DND-41 (cell line): ENCODE measurements at regions not wholly inside any gene's neighbourhood (a gene's known extent, or its start where the extent isn't known, plus 50 kb on each side); places are given as distances from the start of the nearest gene placed in this dataset.

Source experiments
- CTCF ChIP-seq: IDR thresholded peaks from 2 replicates; pipeline ENCODE4 v1.5.1; 2012; ENCODE audit warnings: borderline replicate concordance, low read length, moderate library complexity, mild to moderate bottlenecking; ENCODE audit not compliant: poor library complexity, severe bottlenecking; ENCODE audit errors: extremely low read depth
- EZH2 ChIP-seq: IDR thresholded peaks from 3 replicates; pipeline ENCODE4 v1.6.1; 2012; ENCODE audit warnings: borderline replicate concordance, low read depth, mild to moderate bottlenecking, moderate library complexity, low read length, inconsistent platforms; ENCODE audit not compliant: severe bottlenecking

- TF ChIP-seq EZH2 (no peak), CTCF (no peak)
Observed at GRCh38 chr16:86211265-86211664, 299.1 kb upstream of the FOXF1 start.
